ENCODE measurements at regions not wholly inside any gene's neighbourhood (a gene's known extent, or its start where the extent isn't known, plus 50 kb on each side); places are given as distances from the start of the nearest gene placed in this dataset.

- RAD21 ChIA-PET (ENCODE audit: low non-redundant PET in 1 of 2, low total read pairs in 2 of 2, uncharacterized antibody in 2 of 2, unreplicated experiment in 2 of 2), result no interaction called here
- CTCF ChIA-PET, result no interaction called here
- Histone ChIP-seq H3K9me3 (ENCODE audit: control insufficient read depth in 1 of 2, insufficient read depth in 1 of 2, low read depth in 1 of 2, low read length in 2 of 2) (no peaks in the 10 kb centered on the region), H3K27me3 (ENCODE audit: insufficient read depth, low read length) (peaks cover 3% of the 10 kb centered on the region; the same call in 1 of the 2 replicates), H2AFZ (ENCODE audit: low read depth, low read length, poor library complexity, severe bottlenecking) (no peak overlapping the region), H3K36me3 (ENCODE audit: control insufficient read depth in 1 of 2, insufficient read depth in 2 of 2, low read length in 2 of 2) (no peaks in the 10 kb centered on the region), H3K79me2 (ENCODE audit: insufficient read depth, low read length) (no peaks in the 10 kb centered on the region), H3K4me3 (replicated peaks in 1 of 2; ENCODE audit: low read depth in 1 of 2, low read length in 2 of 2) (no peak overlapping the region), H4K20me1 (ENCODE audit: insufficient read depth) (no peaks in the 10 kb centered on the region), H3K4me2 (ENCODE audit: low read length) (no peak overlapping the region), H3K27ac (ENCODE audit: low read depth, low read length) (no peak overlapping the region), H3K9me2 (ENCODE audit: insufficient read depth) (no peaks in the 10 kb centered on the region), H3K4me1 (ENCODE audit: control insufficient read depth in 1 of 2, insufficient read depth in 2 of 2, low read length in 2 of 2) (peaks cover 0 to under 1% of the 10 kb centered on the region in 2 experiments; a peak in 1 of 4 replicates), H3K9ac (ENCODE audit: low read length) (no peak overlapping the region)
- POLR2A ChIA-PET, result no interaction called here
- ATAC-seq (no peak), DNase-seq (ENCODE audit: low read depth, low spot score) (no peak)
- no TSS peak for BruUV-seq (replicated peaks)
- intact Hi-C loops (cut with micrococcal nuclease), result no loop called here
- TF ChIP-seq EZH2 (IDR thresholded peaks at IDR 0.05), result no peak
- TF ChIP-seq CBX3 (IDR thresholded peaks at IDR 0.05; ENCODE audit: low read depth), result no peak
- no peak for TF ChIP-seq MAX (IDR thresholded peaks at IDR 0.05)
- TF ChIP-seq EGR1 (IDR thresholded peaks at IDR 0.05; ENCODE audit: low read depth), result no peak
- no peak for TF ChIP-seq YY1 (IDR thresholded peaks at IDR 0.05; ENCODE audit: extremely low read depth, insufficient replicate concordance, low read depth, low read length)
- TF ChIP-seq ZFX (IDR thresholded peaks at IDR 0.05), result no peak
- TF ChIP-seq POLR2AphosphoS5 (IDR thresholded peaks at IDR 0.05; ENCODE audit: low read depth, low read length), result no peak
- no peak for TF ChIP-seq FOSL1 (IDR thresholded peaks at IDR 0.05; ENCODE audit: low read depth)
These were observed 152.2 kb upstream of the PARP11 start for GRCh38 chr12:4025181-4026019.

- no peak for TF ChIP-seq ZNF274 (IDR thresholded peaks at IDR 0.05; ENCODE audit: low read depth, low read length)
- TF ChIP-seq MAX (IDR thresholded peaks at IDR 0.05), result no peak
- no peak for TF ChIP-seq JUND (IDR thresholded peaks at IDR 0.05)
- TF ChIP-seq SP1 (IDR thresholded peaks at IDR 0.05; ENCODE audit: low read depth), result no peak
- TF ChIP-seq CBX3 (IDR thresholded peaks at IDR 0.05; ENCODE audit: low read depth), result no peak
- no peak for TF ChIP-seq YY1 (IDR thresholded peaks at IDR 0.05; ENCODE audit: extremely low read depth, insufficient replicate concordance, low read depth, low read length)
- TF ChIP-seq POLR2A (IDR thresholded peaks at IDR 0.05; ENCODE audit: borderline replicate concordance, extremely low read depth, insufficient read depth, insufficient read length), result no peak
- TF ChIP-seq ELF1 (IDR thresholded peaks at IDR 0.05; ENCODE audit: borderline replicate concordance, low read depth), result no peak
- no peak for TF ChIP-seq TCF7L2 (IDR thresholded peaks at IDR 0.05; ENCODE audit: borderline replicate concordance, extremely low read depth, insufficient read depth, insufficient read length)
- TF ChIP-seq EZH2phosphoT487 (IDR thresholded peaks at IDR 0.05; ENCODE audit: borderline replicate concordance), result no peak
- no peak for TF ChIP-seq FOSL1 (IDR thresholded peaks at IDR 0.05; ENCODE audit: low read depth)
- POLR2A ChIA-PET, result no interaction called here
- intact Hi-C loops (cut with micrococcal nuclease), result no loop called here
- no TSS peak for BruUV-seq (replicated peaks)
- Histone ChIP-seq H3K4me2 (ENCODE audit: low read length) (no peak overlapping the region), H3K36me3 (ENCODE audit: control insufficient read depth in 1 of 2, insufficient read depth in 2 of 2, low read length in 2 of 2) (no peaks in the 10 kb centered on the region), H4K20me1 (ENCODE audit: insufficient read depth) (no peaks in the 10 kb centered on the region), H3K4me1 (ENCODE audit: control insufficient read depth in 1 of 2, insufficient read depth in 2 of 2, low read length in 2 of 2) (no peaks in the 10 kb centered on the region; a peak in 1 of 4 replicates), H3K4me3 (replicated peaks in 1 of 2; ENCODE audit: low read depth in 1 of 2, low read length in 2 of 2) (no peak overlapping the region), H3K9ac (ENCODE audit: low read length) (no peak overlapping the region), H3K79me2 (ENCODE audit: insufficient read depth, low read length) (no peaks in the 10 kb centered on the region), H3K27ac (ENCODE audit: low read depth, low read length) (no peak overlapping the region), H3K9me2 (ENCODE audit: insufficient read depth) (no peaks in the 10 kb centered on the region), H3K27me3 (ENCODE audit: insufficient read depth, low read length) (no peaks in the 10 kb centered on the region; the same call in 1 of the 2 replicates), H2AFZ (ENCODE audit: low read depth, low read length, poor library complexity, severe bottlenecking) (no peak overlapping the region), H3K9me3 (ENCODE audit: control insufficient read depth in 1 of 2, insufficient read depth in 1 of 2, low read depth in 1 of 2, low read length in 2 of 2) (no peaks in the 10 kb centered on the region)
- no peak for ATAC-seq
- CTCF ChIA-PET, result no interaction called here
- no peak for DNase-seq (ENCODE audit: low read depth, low spot score)
- RAD21 ChIA-PET (ENCODE audit: low non-redundant PET in 1 of 2, low total read pairs in 2 of 2, uncharacterized antibody in 2 of 2, unreplicated experiment in 2 of 2), result no interaction called here
These were observed 151.5 kb upstream of the PARP11 start for GRCh38 chr12:4024701-4025100.

Data from HCT116 (cell line).